ENCODE measurements at regions not wholly inside any gene's neighbourhood (a gene's known extent, or its start where the extent isn't known, plus 50 kb on each side); places are given as distances from the start of the nearest gene placed in this dataset.

- no peak for DNase-seq (ENCODE audit: low spot score)
Measured at GRCh38 chr16:64459821-64460220, 662.0 kb downstream of the CDH11 start.

GRCh38 chr16:64459402-64459801 lies 662.5 kb downstream of the CDH11 start:
- no peak for DNase-seq (ENCODE audit: low spot score)

GRCh38 chr16:64455275-64455674 lies 666.6 kb downstream of the CDH11 start:
- no peak for DNase-seq (ENCODE audit: low spot score)

GRCh38 chr16:64453646-64454045 lies 668.2 kb downstream of the CDH11 start:
- no peak for DNase-seq (ENCODE audit: low spot score)

- DNase-seq (ENCODE audit: low spot score): no peak
Measured at GRCh38 chr16:64452446-64452845, 669.4 kb downstream of the CDH11 start.

GRCh38 chr16:64450177-64450576 lies 671.7 kb downstream of the CDH11 start:
- DNase-seq (ENCODE audit: low spot score): no peak

GRCh38 chr16:64449506-64449905 lies 672.4 kb downstream of the CDH11 start:
- no peak for DNase-seq (ENCODE audit: low spot score)

- no peak for DNase-seq (ENCODE audit: low spot score)
Measured at GRCh38 chr16:64445649-64446048, 676.2 kb downstream of the CDH11 start.

GRCh38 chr16:64445245-64445644 lies 676.6 kb downstream of the CDH11 start:
- no peak for DNase-seq (ENCODE audit: low spot score)

- no peak for DNase-seq (ENCODE audit: low spot score)
Measured at GRCh38 chr16:64440421-64440831, 681.4 kb downstream of the CDH11 start.

- DNase-seq (ENCODE audit: low spot score): no peak
Measured at GRCh38 chr16:64440005-64440404, 681.9 kb downstream of the CDH11 start.

- no peak for DNase-seq (ENCODE audit: low spot score)
Measured at GRCh38 chr16:64437706-64438324, 684.0 kb downstream of the CDH11 start.

GRCh38 chr16:64434526-64435069 lies 687.3 kb downstream of the CDH11 start:
- no peak for DNase-seq (ENCODE audit: low spot score)

GRCh38 chr16:64428463-64429113 lies 693.3 kb downstream of the CDH11 start:
- DNase-seq (ENCODE audit: low spot score): no peak

- no peak for DNase-seq (ENCODE audit: low spot score)
Measured at GRCh38 chr16:64426131-64426666, 695.7 kb downstream of the CDH11 start.

GRCh38 chr16:64425381-64425780 lies 696.5 kb downstream of the CDH11 start:
- no peak for DNase-seq (ENCODE audit: low spot score)

- no peak for DNase-seq (ENCODE audit: low spot score)
Measured at GRCh38 chr16:64422259-64422658, 699.6 kb downstream of the CDH11 start.

- DNase-seq (ENCODE audit: low spot score): no peak
Measured at GRCh38 chr16:64421515-64421914, 700.3 kb downstream of the CDH11 start.

- DNase-seq (ENCODE audit: low spot score): no peak
Measured at GRCh38 chr16:64419832-64420231, 702.0 kb downstream of the CDH11 start.

GRCh38 chr16:64417711-64418227 lies 704.1 kb downstream of the CDH11 start:
- no peak for DNase-seq (ENCODE audit: low spot score)

GRCh38 chr16:64416216-64417005 lies 705.5 kb downstream of the CDH11 start:
- no peak for DNase-seq (ENCODE audit: low spot score)

- no peak for DNase-seq (ENCODE audit: low spot score)
Measured at GRCh38 chr16:64412578-64413280, 709.1 kb downstream of the CDH11 start.

Measured in hematopoietic multipotent progenitor cell treated with erythropoietin and hydrocortisone succinate and interleukin-3 and kit ligand, for 17 days (in vitro differentiated cells).